ENCODE measurements at regions not wholly inside any gene's neighbourhood (a gene's known extent, or its start where the extent isn't known, plus 50 kb on each side); places are given as distances from the start of the nearest gene placed in this dataset.

DNA sequence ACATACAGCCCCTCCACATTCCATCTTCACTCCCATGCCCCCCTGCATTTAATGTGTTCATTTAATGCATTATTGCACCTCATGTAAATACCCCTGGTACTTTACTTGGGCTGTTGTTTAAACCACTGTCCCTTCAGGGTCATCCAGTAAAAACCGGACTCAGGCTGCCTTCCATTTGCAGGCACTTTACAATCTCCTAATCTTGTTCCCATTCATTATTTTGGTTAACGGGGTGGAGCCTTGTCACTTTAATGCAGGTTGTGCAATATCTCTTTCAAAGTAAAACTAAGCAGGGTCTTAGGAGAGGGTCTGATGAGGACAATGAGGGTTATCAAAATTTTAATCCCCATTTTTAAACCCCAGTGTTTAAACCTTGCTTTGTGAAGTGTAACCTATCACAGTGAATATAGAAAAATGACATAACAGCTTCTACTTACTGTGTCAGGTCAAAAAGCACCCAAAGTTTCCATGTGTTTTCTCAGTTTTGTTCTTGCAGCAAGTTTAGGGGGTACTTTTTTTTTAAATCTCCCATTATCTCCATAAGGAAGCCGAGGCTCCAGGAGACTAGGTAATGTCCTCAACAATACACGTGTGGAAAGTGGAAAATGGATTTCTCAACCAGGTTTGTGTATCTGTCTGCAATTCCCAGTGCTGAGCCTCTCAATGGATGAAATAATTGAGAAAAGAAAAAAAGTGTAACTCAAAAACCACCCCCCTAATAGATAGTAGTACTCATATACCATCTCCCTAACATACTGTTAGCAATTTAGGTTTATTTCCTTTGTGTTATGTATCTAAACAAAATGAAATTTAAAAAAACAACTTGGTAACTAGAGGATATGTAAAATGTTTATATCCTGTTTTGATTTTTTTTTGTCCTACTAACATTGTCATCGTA lies 54.2 kb upstream of the SPRY4 start:
- ATAC-seq: no peak
- TF ChIP-seq OSR1 (CRISPR knock-in tag; IDR thresholded peaks at IDR 0.05) (no peak), TCF4 (CRISPR knock-in tag; IDR thresholded peaks at IDR 0.05; ENCODE audit: borderline replicate concordance) (no peak), BACH2 (CRISPR knock-in tag; IDR thresholded peaks at IDR 0.05; ENCODE audit: borderline replicate concordance) (no peak), ZNF70 (CRISPR knock-in tag; IDR thresholded peaks at IDR 0.05) (no peak), CSDC2 (CRISPR knock-in tag; IDR thresholded peaks at IDR 0.05) (no peak), ESRRG (CRISPR knock-in tag; IDR thresholded peaks at IDR 0.05) (no peak)
- TF ChIP-seq, protein P1, sequence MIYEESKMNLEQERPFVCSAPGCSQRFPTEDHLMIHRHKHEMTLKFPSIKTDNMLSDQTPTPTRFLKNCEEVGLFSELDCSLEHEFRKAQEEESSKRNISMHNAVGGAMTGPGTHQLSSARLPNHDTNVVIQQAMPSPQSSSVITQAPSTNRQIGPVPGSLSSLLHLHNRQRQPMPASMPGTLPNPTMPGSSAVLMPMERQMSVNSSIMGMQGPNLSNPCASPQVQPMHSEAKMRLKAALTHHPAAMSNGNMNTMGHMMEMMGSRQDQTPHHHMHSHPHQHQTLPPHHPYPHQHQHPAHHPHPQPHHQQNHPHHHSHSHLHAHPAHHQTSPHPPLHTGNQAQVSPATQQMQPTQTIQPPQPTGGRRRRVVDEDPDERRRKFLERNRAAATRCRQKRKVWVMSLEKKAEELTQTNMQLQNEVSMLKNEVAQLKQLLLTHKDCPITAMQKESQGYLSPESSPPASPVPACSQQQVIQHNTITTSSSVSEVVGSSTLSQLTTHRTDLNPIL (CRISPR knock-in tag; IDR thresholded peaks at IDR 0.05; ENCODE audit: low read depth): no peak

DNA sequence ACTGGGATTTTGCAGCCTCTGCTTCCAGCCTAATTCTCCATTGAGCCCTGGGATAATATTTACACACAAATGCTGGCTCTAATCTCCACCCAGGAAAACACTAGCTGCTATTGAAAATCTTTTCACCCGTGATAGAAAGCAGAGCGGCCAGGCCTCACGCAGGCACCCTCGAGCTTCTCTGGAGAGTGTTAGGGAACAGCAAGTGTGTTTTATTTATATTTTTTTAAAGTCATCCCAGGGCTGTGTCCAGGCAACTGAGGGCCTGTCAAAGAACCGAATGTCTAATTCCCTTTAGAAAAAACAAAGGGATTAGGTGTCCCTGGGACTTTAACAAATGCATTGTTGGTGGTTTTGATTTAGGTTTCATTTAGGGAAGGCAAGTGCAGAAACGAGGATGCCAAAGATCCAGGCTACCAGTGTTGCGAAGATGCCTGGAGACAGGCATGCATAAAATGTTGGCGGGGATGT lies 51.2 kb upstream of the SPRY4 start:
- ATAC-seq: no peak
- TF ChIP-seq PPARA (CRISPR knock-in tag; IDR thresholded peaks at IDR 0.05; ENCODE audit: borderline replicate concordance) (no peak), ZFP3 (CRISPR knock-in tag; IDR thresholded peaks at IDR 0.05) (no peak), ESRRG (CRISPR knock-in tag; IDR thresholded peaks at IDR 0.05) (no peak)
- TF ChIP-seq, protein P2, sequence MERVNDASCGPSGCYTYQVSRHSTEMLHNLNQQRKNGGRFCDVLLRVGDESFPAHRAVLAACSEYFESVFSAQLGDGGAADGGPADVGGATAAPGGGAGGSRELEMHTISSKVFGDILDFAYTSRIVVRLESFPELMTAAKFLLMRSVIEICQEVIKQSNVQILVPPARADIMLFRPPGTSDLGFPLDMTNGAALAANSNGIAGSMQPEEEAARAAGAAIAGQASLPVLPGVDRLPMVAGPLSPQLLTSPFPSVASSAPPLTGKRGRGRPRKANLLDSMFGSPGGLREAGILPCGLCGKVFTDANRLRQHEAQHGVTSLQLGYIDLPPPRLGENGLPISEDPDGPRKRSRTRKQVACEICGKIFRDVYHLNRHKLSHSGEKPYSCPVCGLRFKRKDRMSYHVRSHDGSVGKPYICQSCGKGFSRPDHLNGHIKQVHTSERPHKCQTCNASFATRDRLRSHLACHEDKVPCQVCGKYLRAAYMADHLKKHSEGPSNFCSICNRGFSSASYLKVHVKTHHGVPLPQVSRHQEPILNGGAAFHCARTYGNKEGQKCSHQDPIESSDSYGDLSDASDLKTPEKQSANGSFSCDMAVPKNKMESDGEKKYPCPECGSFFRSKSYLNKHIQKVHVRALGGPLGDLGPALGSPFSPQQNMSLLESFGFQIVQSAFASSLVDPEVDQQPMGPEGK (CRISPR knock-in tag; IDR thresholded peaks at IDR 0.05; ENCODE audit: borderline replicate concordance): no peak

Data from SK-N-SH treated with all-trans-retinoic acid at 6 μM for 48 hours (cell line).